Lower leg skin (tissue), 3 donors: ENCODE measurements at regions not wholly inside any gene's neighbourhood (a gene's known extent, or its start where the extent isn't known, plus 50 kb on each side); places are given as distances from the start of the nearest gene placed in this dataset.

ENCODE experiments used
- CTCF ChIP-seq, 3 donors: fragments of 450-650 bp; IDR thresholded peaks; one replicate each; pipeline ENCODE4 v1.5.1; 2016; ENCODE audit warnings: antibody characterized with exemption in 3 of 3, mild to moderate bottlenecking in 3 of 3, moderate library complexity in 2 of 3
- POLR2A ChIP-seq, 2 donors: fragments of 450-650 bp; IDR thresholded peaks; one replicate each; pipeline ENCODE4 v1.6.1; 2016 to 2017; ENCODE audit warnings: antibody characterized with exemption in 2 of 2, mild to moderate bottlenecking in 1 of 2, moderate library complexity in 1 of 2

GRCh38 chr11:32171445-32171844, 80.6 kb downstream of the RCN1 start:
- no peak for TF ChIP-seq CTCF (IDR thresholded peaks at IDR 0.05)
- TF ChIP-seq POLR2A (IDR thresholded peaks at IDR 0.05), result no peak
